HG03196 (cell line): ENCODE measurements at regions not wholly inside any gene's neighbourhood (a gene's known extent, or its start where the extent isn't known, plus 50 kb on each side); places are given as distances from the start of the nearest gene placed in this dataset.

Experiments
- ATAC-seq: cut with Tn5 transposase; IDR thresholded peaks from one replicate; pipeline ENCODE4 v1.9.1; 2021; ENCODE audit not compliant: unreplicated experiment

GRCh38 chr3:184659797-184660301 is 52.0 kb downstream of the MAGEF1 start:
- no peak for ATAC-seq

- ATAC-seq, result no peak
Measured at GRCh38 chr3:184658223-184658928, 53.5 kb downstream of the MAGEF1 start.

- peak; percentile 48 for ATAC-seq
Measured at GRCh38 chr3:184656829-184657681, 54.8 kb downstream of the MAGEF1 start.

- no peak for ATAC-seq
Measured at GRCh38 chr3:184656458-184656828, 55.4 kb downstream of the MAGEF1 start.

- no peak for ATAC-seq
Measured at GRCh38 chr3:184655597-184655996, 56.3 kb downstream of the MAGEF1 start.

GRCh38 chr3:184654375-184654774 is 57.5 kb downstream of the MAGEF1 start:
- no peak for ATAC-seq

- no peak for ATAC-seq
Measured at GRCh38 chr3:184652465-184652864, 59.4 kb downstream of the MAGEF1 start.

GRCh38 chr3:184651904-184652303 is 60.0 kb downstream of the MAGEF1 start:
- no peak for ATAC-seq

- ATAC-seq, result no peak
Measured at GRCh38 chr3:184648636-184649035, 63.2 kb downstream of the MAGEF1 start.

GRCh38 chr3:184647405-184647936 is 64.4 kb downstream of the MAGEF1 start:
- no peak for ATAC-seq

GRCh38 chr3:184645336-184645735 is 66.5 kb downstream of the MAGEF1 start:
- no peak for ATAC-seq

GRCh38 chr3:184643442-184643841 is 68.4 kb downstream of the MAGEF1 start:
- ATAC-seq, result no peak

GRCh38 chr3:184642631-184643285 is 69.1 kb downstream of the MAGEF1 start:
- ATAC-seq, result no peak

- ATAC-seq, result no peak
Measured at GRCh38 chr3:184641430-184641829, 70.4 kb downstream of the MAGEF1 start.

- ATAC-seq, result no peak
Measured at GRCh38 chr3:184639351-184639750, 72.5 kb downstream of the MAGEF1 start.

- no peak for ATAC-seq
Measured at GRCh38 chr3:184637705-184638104, 74.2 kb downstream of the MAGEF1 start.

GRCh38 chr3:184636741-184637316 is 75.0 kb downstream of the MAGEF1 start:
- ATAC-seq, result no peak

GRCh38 chr3:184635774-184636173 is 74.2 kb downstream of the EPHB3 start:
- no peak for ATAC-seq

GRCh38 chr3:184635126-184635525 is 73.5 kb downstream of the EPHB3 start:
- ATAC-seq, result no peak

- no peak for ATAC-seq
Measured at GRCh38 chr3:184633237-184633579, 71.6 kb downstream of the EPHB3 start.
